ENCODE measurements at regions not wholly inside any gene's neighbourhood (a gene's known extent, or its start where the extent isn't known, plus 50 kb on each side); places are given as distances from the start of the nearest gene placed in this dataset.

GRCh38 chr5:155068616-155069100, 55.1 kb downstream of the KIF4B start:
- no peak overlapping the region for H3K27ac Mint-ChIP-seq
- DNase-seq (no peak), ATAC-seq (no peak)
- CTCF ChIA-PET, result interaction anchor here (0.9 kb wide), 1 partner anchor 33 kb away, joined by 3 read pairs; no protein-coding TSS in a partner anchor
- no peak overlapping the region for H3K4me3 Mint-ChIP-seq
- H3K9me3 Mint-ChIP-seq (ENCODE audit: low read depth), result no peaks in the 10 kb centered on the region
- H3K4me1 Mint-ChIP-seq, result no peaks in the 10 kb centered on the region
- H3K27me3 Mint-ChIP-seq, result peaks cover 2% of the 10 kb centered on the region
- H3K36me3 Mint-ChIP-seq, result no peaks in the 10 kb centered on the region

- ATAC-seq (no peak), DNase-seq (no peak)
- Mint-ChIP-seq H3K4me1 (no peaks in the 10 kb centered on the region), H3K27ac (no peak overlapping the region), H3K9me3 (ENCODE audit: low read depth) (no peaks in the 10 kb centered on the region), H3K27me3 (peaks cover 2% of the 10 kb centered on the region), H3K4me3 (no peak overlapping the region), H3K36me3 (no peaks in the 10 kb centered on the region)
- CTCF ChIA-PET, result no interaction called here
Observed at GRCh38 chr5:155069961-155070360, 56.4 kb downstream of the KIF4B start.

- ATAC-seq (no peak), DNase-seq (no peak)
- H3K36me3 Mint-ChIP-seq, result no peaks in the 10 kb centered on the region
- H3K9me3 Mint-ChIP-seq (ENCODE audit: low read depth), result no peaks in the 10 kb centered on the region
- CTCF ChIA-PET, result no interaction called here
- peaks cover 2% of the 10 kb centered on the region for H3K27me3 Mint-ChIP-seq
- no peak overlapping the region for H3K27ac Mint-ChIP-seq
- no peak overlapping the region for H3K4me3 Mint-ChIP-seq
- H3K4me1 Mint-ChIP-seq, result no peaks in the 10 kb centered on the region
Observed at GRCh38 chr5:155070781-155071180, 57.2 kb downstream of the KIF4B start.

GRCh38 chr5:155076379-155076778, 62.8 kb downstream of the KIF4B start:
- Mint-ChIP-seq H3K27me3 (peaks cover 7% of the 10 kb centered on the region), H3K36me3 (no peaks in the 10 kb centered on the region), H3K4me1 (no peaks in the 10 kb centered on the region), H3K4me3 (no peak overlapping the region), H3K9me3 (ENCODE audit: low read depth) (no peaks in the 10 kb centered on the region), H3K27ac (no peak overlapping the region)
- ATAC-seq (no peak), DNase-seq (no peak)
- CTCF ChIA-PET, result no interaction called here

- DNase-seq, result no peak
- no peak for ATAC-seq
- Mint-ChIP-seq H3K4me3 (no peak overlapping the region), H3K27ac (no peak overlapping the region), H3K9me3 (ENCODE audit: low read depth) (no peaks in the 10 kb centered on the region), H3K36me3 (no peaks in the 10 kb centered on the region), H3K4me1 (no peaks in the 10 kb centered on the region), H3K27me3 (peaks cover 7% of the 10 kb centered on the region)
- CTCF ChIA-PET, result no interaction called here
Observed at GRCh38 chr5:155079698-155080097, 66.1 kb downstream of the KIF4B start.

- H3K9me3 Mint-ChIP-seq (ENCODE audit: low read depth), result no peaks in the 10 kb centered on the region
- ATAC-seq (no peak), DNase-seq (no peak)
- H3K4me1 Mint-ChIP-seq, result no peaks in the 10 kb centered on the region
- H3K36me3 Mint-ChIP-seq, result no peaks in the 10 kb centered on the region
- no peak overlapping the region for H3K4me3 Mint-ChIP-seq
- CTCF ChIA-PET, result no interaction called here
- H3K27me3 Mint-ChIP-seq, result peaks cover 7% of the 10 kb centered on the region
- H3K27ac Mint-ChIP-seq, result no peak overlapping the region
Observed at GRCh38 chr5:155080721-155081120, 67.2 kb downstream of the KIF4B start.

- Mint-ChIP-seq H3K36me3 (no peaks in the 10 kb centered on the region), H3K4me1 (no peaks in the 10 kb centered on the region), H3K9me3 (ENCODE audit: low read depth) (no peaks in the 10 kb centered on the region), H3K27ac (no peak overlapping the region), H3K27me3 (peaks cover 7% of the 10 kb centered on the region), H3K4me3 (no peak overlapping the region)
- DNase-seq, result no peak
- ATAC-seq, result no peak
- CTCF ChIA-PET, result no interaction called here
Observed at GRCh38 chr5:155081618-155082017, 68.1 kb downstream of the KIF4B start.

- H3K27me3 Mint-ChIP-seq, result peaks cover 4% of the 10 kb centered on the region
- H3K4me1 Mint-ChIP-seq, result no peaks in the 10 kb centered on the region
- no peak for DNase-seq
- H3K4me3 Mint-ChIP-seq, result no peak overlapping the region
- H3K36me3 Mint-ChIP-seq, result no peaks in the 10 kb centered on the region
- no peaks in the 10 kb centered on the region for H3K9me3 Mint-ChIP-seq (ENCODE audit: low read depth)
- CTCF ChIA-PET, result no interaction called here
- H3K27ac Mint-ChIP-seq, result no peak overlapping the region
- no peak for ATAC-seq
Observed at GRCh38 chr5:155082401-155082800, 68.8 kb downstream of the KIF4B start.

GRCh38 chr5:155085282-155085989, 71.9 kb downstream of the KIF4B start:
- CTCF ChIA-PET, result no interaction called here
- ATAC-seq, result no peak

GRCh38 chr5:155087036-155087435, 73.5 kb downstream of the KIF4B start:
- no peaks in the 10 kb centered on the region for H3K4me1 Mint-ChIP-seq
- CTCF ChIA-PET, result no interaction called here
- no peak for ATAC-seq
- no peak overlapping the region for H3K27ac Mint-ChIP-seq
- H3K9me3 Mint-ChIP-seq (ENCODE audit: low read depth), result no peaks in the 10 kb centered on the region
- H3K36me3 Mint-ChIP-seq, result no peaks in the 10 kb centered on the region
- H3K4me3 Mint-ChIP-seq, result no peak overlapping the region
- H3K27me3 Mint-ChIP-seq, result peaks cover 2% of the 10 kb centered on the region
- DNase-seq, result no peak

More at GRCh38 chr5:155085282-155085989, 71.9 kb downstream of the KIF4B start:
- Mint-ChIP-seq H3K4me1 (no peaks in the 10 kb centered on the region), H3K27ac (no peak overlapping the region), H3K4me3 (no peak overlapping the region), H3K9me3 (ENCODE audit: low read depth) (no peaks in the 10 kb centered on the region), H3K27me3 (peaks cover 2% of the 10 kb centered on the region), H3K36me3 (no peaks in the 10 kb centered on the region)
- DNase-seq, result no peak

GRCh38 chr5:155088811-155089210, 75.3 kb downstream of the KIF4B start:
- CTCF ChIA-PET, result no interaction called here
- Mint-ChIP-seq H3K27ac (no peak overlapping the region), H3K27me3 (peaks cover 4% of the 10 kb centered on the region), H3K4me1 (no peaks in the 10 kb centered on the region), H3K4me3 (no peak overlapping the region), H3K36me3 (no peaks in the 10 kb centered on the region), H3K9me3 (ENCODE audit: low read depth) (no peaks in the 10 kb centered on the region)
- ATAC-seq (no peak), DNase-seq (no peak)

GRCh38 chr5:155089643-155090042, 76.1 kb downstream of the KIF4B start:
- Mint-ChIP-seq H3K36me3 (no peaks in the 10 kb centered on the region), H3K27me3 (peaks cover 5% of the 10 kb centered on the region), H3K4me1 (no peaks in the 10 kb centered on the region), H3K4me3 (no peak overlapping the region), H3K27ac (no peak overlapping the region), H3K9me3 (ENCODE audit: low read depth) (no peaks in the 10 kb centered on the region)
- DNase-seq (no peak), ATAC-seq (no peak)
- CTCF ChIA-PET, result no interaction called here

GRCh38 chr5:155091063-155091648, 77.6 kb downstream of the KIF4B start:
- no peak for ATAC-seq

More at GRCh38 chr5:155091063-155091648, 77.6 kb downstream of the KIF4B start:
- Mint-ChIP-seq H3K9me3 (ENCODE audit: low read depth) (no peaks in the 10 kb centered on the region), H3K36me3 (no peaks in the 10 kb centered on the region), H3K4me3 (no peak overlapping the region), H3K4me1 (no peaks in the 10 kb centered on the region), H3K27me3 (peaks cover 9% of the 10 kb centered on the region), H3K27ac (no peak overlapping the region)
- no peak for DNase-seq
- CTCF ChIA-PET, result no interaction called here
